LHCN-M2 (cell line): ENCODE measurements at regions not wholly inside any gene's neighbourhood (a gene's known extent, or its start where the extent isn't known, plus 50 kb on each side); places are given as distances from the start of the nearest gene placed in this dataset.
A peak's percentile ranks its signal among the peaks of the same experiment; 100 is the strongest.
"Not testable (repeated sequence)": the region's sequence is repeated elsewhere in the genome, so short reads cannot be mapped to it uniquely, and the experiment has no call there.

ENCODE experiments used
- DNase-seq: peaks from one replicate; pipeline ENCODE4 v3.0.0-alpha.2; 2012; ENCODE audit warnings: low read depth

GRCh38 chr14:21924479-21924878, 250.9 kb upstream of the OR4E1 start:
- no peak for DNase-seq

- no peak for DNase-seq
Measured at GRCh38 chr14:21923820-21924219, 250.2 kb upstream of the OR4E1 start.

- DNase-seq: no peak
Measured at GRCh38 chr14:21921453-21921852, 247.8 kb upstream of the OR4E1 start.

- DNase-seq: peak; percentile 26
Measured at GRCh38 chr14:21917699-21918436, 244.2 kb upstream of the OR4E1 start.

GRCh38 chr14:21915826-21916225, 242.2 kb upstream of the OR4E1 start:
- DNase-seq: peak; percentile 8

- DNase-seq: peak; percentile 51
Measured at GRCh38 chr14:21913759-21914158, 240.1 kb upstream of the OR4E1 start.

- DNase-seq: no peak
Measured at GRCh38 chr14:21912367-21912766, 238.7 kb upstream of the OR4E1 start.

- DNase-seq: no peak
Measured at GRCh38 chr14:21911877-21912276, 238.3 kb upstream of the OR4E1 start.

GRCh38 chr14:21910260-21910659, 236.6 kb upstream of the OR4E1 start:
- DNase-seq: no peak

GRCh38 chr14:21902561-21903181, 229.1 kb upstream of the OR4E1 start:
- DNase-seq: no peak

GRCh38 chr14:21894898-21895194, 221.2 kb upstream of the OR4E1 start:
- not testable (repeated sequence) for DNase-seq

- DNase-seq: no peak
Measured at GRCh38 chr14:21894003-21894897, 220.6 kb upstream of the OR4E1 start.

GRCh38 chr14:21891921-21892320, 218.3 kb upstream of the OR4E1 start:
- DNase-seq: no peak

GRCh38 chr14:21884995-21885394, 211.4 kb upstream of the OR4E1 start:
- DNase-seq: no peak

- no peak for DNase-seq
Measured at GRCh38 chr14:21882226-21882625, 208.6 kb upstream of the OR4E1 start.

GRCh38 chr14:21880918-21881317, 207.3 kb upstream of the OR4E1 start:
- no peak for DNase-seq

- no peak for DNase-seq
Measured at GRCh38 chr14:21875791-21876190, 202.2 kb upstream of the OR4E1 start.

GRCh38 chr14:21874946-21875345, 201.3 kb upstream of the OR4E1 start:
- DNase-seq: no peak

- no peak for DNase-seq
Measured at GRCh38 chr14:21874167-21874566, 200.5 kb upstream of the OR4E1 start.

- peak; percentile 27 for DNase-seq
Measured at GRCh38 chr14:21868442-21869046, 194.9 kb upstream of the OR4E1 start.

- peak; percentile 34 for DNase-seq
Measured at GRCh38 chr14:21867541-21867940, 193.9 kb upstream of the OR4E1 start.

- peak; percentile 17 for DNase-seq
Measured at GRCh38 chr14:21866479-21866878, 192.9 kb upstream of the OR4E1 start.
